H9 (cell line): ENCODE measurements at regions not wholly inside any gene's neighbourhood (a gene's known extent, or its start where the extent isn't known, plus 50 kb on each side); places are given as distances from the start of the nearest gene placed in this dataset.

Experiments used
- DNase-seq: peaks from one replicate; pipeline ENCODE4 v3.0.0-alpha.2; 2017
- H2AFZ ChIP-seq: one replicate; pipeline ENCODE4 v1.6.1; 2013; ENCODE audit warnings: mild to moderate bottlenecking, low read length, control low read depth, moderate library complexity
- H2AK5ac ChIP-seq: 2 replicates; pipeline ENCODE4 v1.6.1; 2013; ENCODE audit warnings: low read length, control low read depth, mixed read lengths; ENCODE audit not compliant: insufficient read length
- H2BK120ac ChIP-seq: one replicate; pipeline ENCODE4 v1.6.1; 2013; ENCODE audit warnings: low read depth, mild to moderate bottlenecking, low read length, control low read depth, inconsistent platforms; ENCODE audit not compliant: poor library complexity, severe bottlenecking
- H2BK12ac ChIP-seq: 2 replicates; pipeline ENCODE4 v1.6.1; 2013; ENCODE audit warnings: low read length, control low read depth, mixed read lengths, low read depth; ENCODE audit not compliant: insufficient read length
- H2BK15ac ChIP-seq: 2 replicates; pipeline ENCODE4 v1.6.1; 2013; ENCODE audit warnings: low read depth, low read length, control low read depth
- H2BK20ac ChIP-seq: one replicate; pipeline ENCODE4 v1.6.1; 2013; ENCODE audit warnings: low read depth, mild to moderate bottlenecking, low read length, control low read depth, inconsistent platforms; ENCODE audit not compliant: poor library complexity, severe bottlenecking
- H2BK5ac ChIP-seq: 2 replicates; pipeline ENCODE4 v1.6.1; 2013; ENCODE audit warnings: low read length, control low read depth, mixed read lengths; ENCODE audit not compliant: insufficient read length
- H3K14ac ChIP-seq: 2 replicates; pipeline ENCODE4 v1.6.1; 2013; ENCODE audit warnings: low read length, control low read depth; ENCODE audit not compliant: insufficient read depth
- H3K18ac ChIP-seq: 2 replicates; pipeline ENCODE4 v1.6.1; 2013; ENCODE audit warnings: low read depth, mild to moderate bottlenecking, mixed read lengths, low read length, control low read depth; ENCODE audit not compliant: insufficient read length
- H3K23ac ChIP-seq: 2 replicates; pipeline ENCODE4 v1.6.1; 2013; ENCODE audit warnings: low read length, control low read depth, mixed read lengths, low read depth; ENCODE audit not compliant: insufficient read length
- H3K23me2 ChIP-seq: 2 replicates; pipeline ENCODE4 v1.6.1; 2013; ENCODE audit warnings: low read depth, mild to moderate bottlenecking, mixed read lengths, low read length, control low read depth; ENCODE audit not compliant: insufficient read length, poor library complexity, severe bottlenecking
- H3K27ac ChIP-seq: 2 replicates; pipeline ENCODE4 v1.5.1; 2013; ENCODE audit warnings: low read length, control low read depth, mixed read lengths, low read depth; ENCODE audit not compliant: insufficient read length
- H3K27me3 ChIP-seq: 2 replicates; pipeline ENCODE4 v1.6.1; 2013; ENCODE audit warnings: low read length, control low read depth, inconsistent platforms; ENCODE audit not compliant: insufficient read depth
- H3K4ac ChIP-seq: 2 replicates; pipeline ENCODE4 v1.6.1; 2013; ENCODE audit warnings: low read depth, mild to moderate bottlenecking, control low read depth, inconsistent platforms, low read length, moderate library complexity
- H3K4me1 ChIP-seq: 2 replicates; pipeline ENCODE4 v1.6.1; 2013; ENCODE audit warnings: low read length, control low read depth, inconsistent platforms; ENCODE audit not compliant: insufficient read depth
- H3K4me2 ChIP-seq: 2 replicates; pipeline ENCODE4 v1.6.1; 2013; ENCODE audit warnings: low read length, control low read depth, mixed read lengths; ENCODE audit not compliant: insufficient read length, insufficient read depth
- H3K56ac ChIP-seq: 2 replicates; pipeline ENCODE4 v1.6.1; 2013; ENCODE audit warnings: low read depth, mild to moderate bottlenecking, mixed read lengths, low read length, control low read depth; ENCODE audit not compliant: insufficient read length
- H3K79me1 ChIP-seq: 2 replicates; pipeline ENCODE4 v1.6.1; 2013; ENCODE audit warnings: low read depth, mild to moderate bottlenecking, moderate library complexity, low read length, control low read depth, inconsistent platforms; ENCODE audit not compliant: insufficient read depth, poor library complexity, severe bottlenecking
- H3K79me2 ChIP-seq: 2 replicates; pipeline ENCODE4 v1.6.1; 2013; ENCODE audit warnings: low read length, control low read depth, inconsistent platforms; ENCODE audit not compliant: insufficient read depth
- H3K9ac ChIP-seq: 2 replicates; pipeline ENCODE4 v1.6.1; 2013; ENCODE audit warnings: low read length, control low read depth, mixed read lengths; ENCODE audit not compliant: insufficient read length; ENCODE audit errors: extremely low read depth
- H3K9me3 ChIP-seq: one replicate; pipeline ENCODE4 v1.6.1; 2013; ENCODE audit warnings: low read depth, low read length, inconsistent platforms; ENCODE audit not compliant: control insufficient read depth
- H3T11ph ChIP-seq: one replicate; pipeline ENCODE4 v1.6.1; 2013; ENCODE audit warnings: mild to moderate bottlenecking, low read length, control low read depth, inconsistent platforms
- H4K20me1 ChIP-seq: one replicate; pipeline ENCODE4 v1.6.1; 2013; ENCODE audit not compliant: control insufficient read depth, insufficient read length, insufficient read depth
- H4K5ac ChIP-seq: 2 replicates; pipeline ENCODE4 v1.6.1; 2013; ENCODE audit warnings: low read depth, mild to moderate bottlenecking, mixed read lengths, low read length, control low read depth; ENCODE audit not compliant: insufficient read length
- H4K8ac ChIP-seq: replicated peaks from 2 replicates; pipeline ENCODE4 v1.6.1; 2013; ENCODE audit warnings: low read length, control low read depth, mixed read lengths, low read depth; ENCODE audit not compliant: insufficient read length
- H4K91ac ChIP-seq: 2 replicates; pipeline ENCODE4 v1.6.1; 2013; ENCODE audit warnings: low read depth, mild to moderate bottlenecking, moderate library complexity, mixed read lengths, low read length, control low read depth; ENCODE audit not compliant: insufficient read length
- H3K27ac Mint-ChIP-seq, 3 experiments: 2 replicates in 2 of 3; 3 replicates in 1 of 3; pipeline ENCODE4 v1.8.0; 2020 to 2021; ENCODE audit warnings: mixed read lengths in 3 of 3, mild to moderate bottlenecking in 1 of 3, moderate library complexity in 1 of 3
- H3K27me3 Mint-ChIP-seq: 2 replicates; pipeline ENCODE4 v1.8.0; 2021; ENCODE audit warnings: low read depth, mild to moderate bottlenecking, moderate library complexity, mixed read lengths
- H3K36me3 Mint-ChIP-seq, 3 experiments: 2 replicates in 2 of 3; 3 replicates in 1 of 3; pipeline ENCODE4 v1.8.0; 2020 to 2021; ENCODE audit warnings: low read depth in 3 of 3, mixed read lengths in 3 of 3; ENCODE audit not compliant: insufficient read depth in 1 of 3
- H3K4me1 Mint-ChIP-seq, 2 experiments: 2 replicates each; pipeline ENCODE4 v1.8.0; 2020; ENCODE audit warnings: mixed read lengths in 2 of 2
- H3K4me3 Mint-ChIP-seq, 2 experiments: 2 replicates in 1 of 2; 3 replicates in 1 of 2; pipeline ENCODE4 v1.8.0; 2020 to 2021; ENCODE audit warnings: mild to moderate bottlenecking in 2 of 2, mixed read lengths in 2 of 2, moderate library complexity in 1 of 2
- H3K9me3 Mint-ChIP-seq, 2 experiments: 2 replicates in 1 of 2; 3 replicates in 1 of 2; pipeline ENCODE4 v1.8.0; 2020; ENCODE audit warnings: mild to moderate bottlenecking in 2 of 2, mixed read lengths in 2 of 2, moderate library complexity in 1 of 2
- CTCF ChIP-seq: fragments of 200-600 bp; sonication (generic); conservative IDR thresholded peaks from 3 replicates; pipeline ENCODE4 v1.8.0; 2021; ENCODE audit warnings: antibody characterized with exemption, mild to moderate bottlenecking
- WGBS: extraction: QIAGEN DNeasy Blood & Tissue Kit; methylation state at CpG from one replicate; pipeline ENCODE4 v1.1.7; 2013; ENCODE audit warnings: missing lambda C conversion rate, low lambda C conversion rate, mixed read lengths; ENCODE audit not compliant: insufficient read length; ENCODE audit errors: extremely low coverage; 5-methylcytosine and 5-hydroxymethylcytosine counted together

DNA sequence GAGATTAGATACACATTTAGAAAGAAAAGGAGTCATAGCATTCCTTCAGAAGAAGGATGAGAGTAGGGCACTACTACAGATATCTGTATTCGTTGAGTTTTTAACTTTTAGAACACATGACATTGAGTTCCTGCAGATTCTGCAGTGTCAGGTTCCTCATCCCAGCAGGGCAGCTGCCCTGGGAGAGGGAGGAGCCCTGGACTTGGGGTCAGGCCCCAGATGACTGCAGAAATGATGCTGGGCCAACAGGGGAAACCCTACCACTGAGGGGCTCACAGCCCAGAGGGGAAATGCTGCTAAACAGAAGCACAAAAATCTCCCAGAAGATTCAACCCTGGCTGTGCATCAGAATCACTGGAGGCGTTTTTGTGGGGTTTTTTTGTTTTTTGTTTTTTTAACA lies 68.9 kb upstream of the TAF1L start:
- no peak overlapping the region for H3K56ac ChIP-seq
- H4K5ac ChIP-seq = no peak overlapping the region
- no peak overlapping the region for H2BK5ac ChIP-seq
- H3K27me3 ChIP-seq = no peaks in the 10 kb centered on the region
- no peaks in the 10 kb centered on the region for H3K9me3 ChIP-seq
- H3K23ac ChIP-seq = no peak overlapping the region
- H3K9ac ChIP-seq = no peak overlapping the region
- no peaks in the 10 kb centered on the region for H4K20me1 ChIP-seq
- Mint-ChIP-seq H3K27me3 (peaks cover 2% of the 10 kb centered on the region), H3K4me3 (no peak overlapping the region), H3K4me1 (no peaks in the 10 kb centered on the region), H3K36me3 (0 out of 7 replicates have a peak, but pooled peaks cover 0 to under 1% (median 0%) of the 10 kb centered on the region in 3 experiments), H3K9me3 (peaks cover 3 to 76% of the 10 kb centered on the region in 2 experiments; a peak in 3 of 5 replicates), H3K27ac (no peak overlapping the region)
- H2BK120ac ChIP-seq = no peak overlapping the region
- no peak overlapping the region for H3K4ac ChIP-seq
- no peak overlapping the region for H2BK20ac ChIP-seq
- no peak overlapping the region for H2AFZ ChIP-seq
- H2AK5ac ChIP-seq = no peak overlapping the region
- no CpG with 5 or more reads among the region's 2 CpGs for WGBS
- DNase-seq = no peak
- H3K27ac ChIP-seq = no peak overlapping the region
- no peak overlapping the region for H2BK12ac ChIP-seq
- H2BK15ac ChIP-seq = no peak overlapping the region
- no peaks in the 10 kb centered on the region for H3K79me2 ChIP-seq
- H3K18ac ChIP-seq = no peak overlapping the region
- no peak overlapping the region for H3K14ac ChIP-seq
- no peak overlapping the region for H4K91ac ChIP-seq
- no peaks in the 10 kb centered on the region for H3K4me1 ChIP-seq
- H3K79me1 ChIP-seq = no peaks in the 10 kb centered on the region
- no peak for TF ChIP-seq CTCF
- no peak overlapping the region for H3K4me2 ChIP-seq
- H3K23me2 ChIP-seq = no peaks in the 10 kb centered on the region
- H3T11ph ChIP-seq = no peak overlapping the region
- no peak overlapping the region for H4K8ac ChIP-seq
